Vagina (tissue), 2 donors: ENCODE measurements at regions not wholly inside any gene's neighbourhood (a gene's known extent, or its start where the extent isn't known, plus 50 kb on each side); places are given as distances from the start of the nearest gene placed in this dataset.

Source experiments
- POLR2A ChIP-seq, 2 donors: fragments of 450-650 bp; IDR thresholded peaks; one replicate each; pipeline ENCODE4 v1.6.1; 2017; ENCODE audit warnings: antibody characterized with exemption in 2 of 2, mild to moderate bottlenecking in 2 of 2, moderate library complexity in 2 of 2
- POLR2AphosphoS5 ChIP-seq, 2 donors: sonication (generic); formaldehyde crosslinking; IDR thresholded peaks; one replicate each; pipeline ENCODE4 v1.9.0; 2017; ENCODE audit warnings: antibody characterized with exemption in 2 of 2, mild to moderate bottlenecking in 2 of 2, low read depth in 1 of 2; ENCODE audit not compliant: insufficient read depth in 1 of 2
- TF ChIP-seq, protein P1 (sequence below), 3 experiments: fragments of 450-650 bp in 2 of 3; fragments of 200-600 bp in 1 of 3; sonication (generic) in 1 of 3; IDR thresholded peaks; one replicate each; pipeline ENCODE4 v1.5.1; 2017 to 2019; ENCODE audit warnings: antibody characterized with exemption in 3 of 3, mild to moderate bottlenecking in 2 of 3, moderate library complexity in 2 of 3

DNA sequence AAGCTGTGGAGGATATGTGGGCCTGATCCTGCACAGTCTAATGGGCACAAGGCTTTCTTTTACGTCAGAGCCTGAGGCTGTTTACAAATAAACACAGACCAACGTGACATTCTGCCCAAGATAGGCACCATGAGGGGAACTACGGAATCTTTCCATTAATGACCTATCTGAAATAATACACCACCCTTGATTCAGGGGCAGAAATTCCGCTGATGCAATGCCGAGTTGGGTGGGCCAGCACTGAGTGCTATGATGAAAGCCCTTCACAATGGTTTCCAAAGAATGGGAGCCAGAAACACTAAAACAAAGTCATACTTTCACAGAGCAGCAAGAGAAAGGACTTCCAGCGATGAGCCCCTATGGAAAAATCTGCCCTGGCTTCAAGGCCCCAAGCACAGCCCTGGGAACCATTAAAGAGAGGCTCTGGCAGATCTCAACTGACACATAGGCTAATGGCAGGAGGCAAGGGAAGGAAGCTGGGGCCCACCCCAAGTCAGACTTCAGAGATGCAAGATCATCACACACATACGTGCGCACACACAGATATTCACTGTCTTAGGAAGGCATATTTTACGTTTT is 72.2 kb upstream of the DLX6 start:
- no peak for TF ChIP-seq POLR2A (IDR thresholded peaks at IDR 0.05)
- TF ChIP-seq, protein P1, sequence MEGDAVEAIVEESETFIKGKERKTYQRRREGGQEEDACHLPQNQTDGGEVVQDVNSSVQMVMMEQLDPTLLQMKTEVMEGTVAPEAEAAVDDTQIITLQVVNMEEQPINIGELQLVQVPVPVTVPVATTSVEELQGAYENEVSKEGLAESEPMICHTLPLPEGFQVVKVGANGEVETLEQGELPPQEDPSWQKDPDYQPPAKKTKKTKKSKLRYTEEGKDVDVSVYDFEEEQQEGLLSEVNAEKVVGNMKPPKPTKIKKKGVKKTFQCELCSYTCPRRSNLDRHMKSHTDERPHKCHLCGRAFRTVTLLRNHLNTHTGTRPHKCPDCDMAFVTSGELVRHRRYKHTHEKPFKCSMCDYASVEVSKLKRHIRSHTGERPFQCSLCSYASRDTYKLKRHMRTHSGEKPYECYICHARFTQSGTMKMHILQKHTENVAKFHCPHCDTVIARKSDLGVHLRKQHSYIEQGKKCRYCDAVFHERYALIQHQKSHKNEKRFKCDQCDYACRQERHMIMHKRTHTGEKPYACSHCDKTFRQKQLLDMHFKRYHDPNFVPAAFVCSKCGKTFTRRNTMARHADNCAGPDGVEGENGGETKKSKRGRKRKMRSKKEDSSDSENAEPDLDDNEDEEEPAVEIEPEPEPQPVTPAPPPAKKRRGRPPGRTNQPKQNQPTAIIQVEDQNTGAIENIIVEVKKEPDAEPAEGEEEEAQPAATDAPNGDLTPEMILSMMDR (IDR thresholded peaks at IDR 0.05), result no peak
- no peak for TF ChIP-seq POLR2AphosphoS5 (IDR thresholded peaks at IDR 0.05; ENCODE audit: insufficient read depth in 1 of 2, low read depth in 1 of 2)
